ENCODE measurements at regions not wholly inside any gene's neighbourhood (a gene's known extent, or its start where the extent isn't known, plus 50 kb on each side); places are given as distances from the start of the nearest gene placed in this dataset.

GRCh38 chr2:236965021-236965840 lies 120.5 kb upstream of the COPS8 start:
- TF ChIP-seq GATA3 (IDR thresholded peaks at IDR 0.05; ENCODE audit: low read depth, low read length) (no peak), GATA2 (IDR thresholded peaks at IDR 0.05; ENCODE audit: low read depth, low read length) (no peak)

- TF ChIP-seq GATA3 (IDR thresholded peaks at IDR 0.05; ENCODE audit: low read depth, low read length) (no peak), GATA2 (IDR thresholded peaks at IDR 0.05; ENCODE audit: low read depth, low read length) (no peak)
These were observed 119.9 kb upstream of the COPS8 start for GRCh38 chr2:236965841-236966096.

- TF ChIP-seq GATA2 (IDR thresholded peaks at IDR 0.05; ENCODE audit: low read depth, low read length) (no peak), GATA3 (IDR thresholded peaks at IDR 0.05; ENCODE audit: low read depth, low read length) (no peak)
These were observed 118.2 kb upstream of the COPS8 start for GRCh38 chr2:236967499-236967783.

- TF ChIP-seq GATA2 (IDR thresholded peaks at IDR 0.05; ENCODE audit: low read depth, low read length) (no peak), GATA3 (IDR thresholded peaks at IDR 0.05; ENCODE audit: low read depth, low read length) (no peak)
These were observed 117.4 kb upstream of the COPS8 start for GRCh38 chr2:236968101-236968879.

- no peak for TF ChIP-seq GATA2 (IDR thresholded peaks at IDR 0.05; ENCODE audit: low read depth, low read length)
- no peak for TF ChIP-seq GATA3 (IDR thresholded peaks at IDR 0.05; ENCODE audit: low read depth, low read length)
These were observed 116.7 kb upstream of the COPS8 start for GRCh38 chr2:236968880-236969534.

DNA sequence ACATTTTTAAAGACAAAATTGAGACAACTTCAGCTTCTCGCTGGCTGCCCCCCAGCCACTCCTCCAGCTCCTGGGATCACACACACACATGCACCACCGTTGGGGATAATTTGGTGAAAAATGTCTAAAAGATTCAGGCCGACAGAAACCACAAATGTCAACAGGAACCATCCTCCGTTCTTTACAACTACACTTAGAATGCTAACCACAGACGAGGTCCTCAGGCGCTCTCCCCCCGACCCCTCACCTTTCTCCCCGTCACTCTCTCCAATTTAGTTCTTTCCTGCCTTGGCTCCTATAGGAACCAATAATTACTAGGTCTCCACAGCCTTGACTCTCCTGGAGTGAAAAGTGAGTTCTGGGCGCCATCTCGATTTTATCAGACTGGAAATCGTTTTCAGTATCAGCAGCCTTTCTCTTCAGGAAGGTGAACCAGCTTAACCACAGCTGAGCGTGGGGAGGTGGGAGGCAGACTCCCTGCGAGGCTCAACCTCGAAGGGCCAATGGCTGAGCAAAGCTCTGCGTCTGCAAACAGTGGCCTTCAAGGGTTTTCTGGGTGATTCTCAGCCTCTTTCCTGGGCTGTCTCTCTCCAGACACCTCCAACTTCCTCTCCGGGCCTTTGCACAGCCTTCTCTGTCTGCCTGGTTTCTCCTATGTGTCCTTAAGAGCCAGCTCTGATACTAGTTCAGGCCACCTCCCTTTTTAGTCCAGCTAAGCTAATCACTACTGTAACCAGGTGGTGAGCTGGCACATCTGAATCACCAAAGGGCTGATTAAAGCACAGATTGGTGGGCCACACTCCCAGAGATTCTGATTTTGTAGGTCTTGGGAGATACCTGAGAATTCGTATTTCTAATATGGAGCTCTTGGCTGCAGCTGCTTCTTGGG lies 115.7 kb upstream of the COPS8 start:
- no peak for TF ChIP-seq GATA3 (IDR thresholded peaks at IDR 0.05; ENCODE audit: low read depth, low read length)
- no peak for TF ChIP-seq GATA2 (IDR thresholded peaks at IDR 0.05; ENCODE audit: low read depth, low read length)

DNA sequence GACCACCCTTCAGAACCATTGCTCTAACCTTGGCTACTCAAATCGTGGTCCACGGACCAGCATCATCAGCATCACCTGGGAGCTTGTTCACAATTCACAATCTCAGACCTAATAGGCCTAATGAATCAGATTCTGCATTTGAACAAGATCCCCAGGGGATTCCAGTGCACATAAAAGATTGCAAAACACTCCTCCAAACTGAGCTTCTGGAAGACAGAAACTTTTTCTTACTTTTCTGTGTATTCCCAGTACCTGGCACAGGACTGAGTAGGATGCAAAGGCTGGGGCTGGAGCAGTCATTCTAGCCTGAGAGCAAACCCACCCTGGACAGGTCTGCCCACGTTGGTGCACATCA lies 115.1 kb upstream of the COPS8 start:
- TF ChIP-seq GATA3 (IDR thresholded peaks at IDR 0.05; ENCODE audit: low read depth, low read length) (no peak), GATA2 (IDR thresholded peaks at IDR 0.05; ENCODE audit: low read depth, low read length) (no peak)

DNA sequence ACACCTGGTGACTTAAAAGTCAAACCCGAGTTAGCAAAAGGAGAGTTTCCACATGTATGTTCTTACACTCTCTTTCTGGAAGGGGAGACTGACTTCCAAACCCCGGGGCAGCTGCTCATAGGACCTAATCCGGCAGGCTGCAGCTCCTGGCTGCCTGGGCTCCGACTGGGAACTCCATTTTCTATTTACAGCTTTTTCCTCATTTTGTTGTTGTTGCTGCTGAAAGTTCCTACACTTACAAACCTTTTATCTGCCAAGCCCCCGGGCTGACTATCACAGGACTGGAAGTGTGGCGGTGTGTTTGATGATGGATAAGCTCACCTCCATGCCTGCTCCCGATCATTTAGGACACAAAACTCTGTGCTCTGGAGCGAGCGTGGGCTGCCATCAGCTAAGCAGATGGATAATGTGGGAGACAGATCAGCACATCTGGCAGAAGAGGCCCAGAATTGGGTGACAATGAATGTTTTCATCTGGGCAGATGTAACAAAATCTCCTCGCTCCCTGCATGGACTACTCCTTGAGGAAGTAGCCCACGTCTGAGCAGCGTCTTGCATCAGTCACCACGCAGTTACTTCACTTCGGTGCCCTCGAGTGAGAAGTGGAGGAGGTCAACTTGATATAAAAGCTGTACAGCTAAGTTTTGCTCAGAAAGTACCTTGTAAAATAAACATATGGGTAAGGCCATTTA lies 114.4 kb upstream of the COPS8 start:
- TF ChIP-seq GATA2 (IDR thresholded peaks at IDR 0.05; ENCODE audit: low read depth, low read length), result no peak
- TF ChIP-seq GATA3 (IDR thresholded peaks at IDR 0.05; ENCODE audit: low read depth, low read length), result no peak

DNA sequence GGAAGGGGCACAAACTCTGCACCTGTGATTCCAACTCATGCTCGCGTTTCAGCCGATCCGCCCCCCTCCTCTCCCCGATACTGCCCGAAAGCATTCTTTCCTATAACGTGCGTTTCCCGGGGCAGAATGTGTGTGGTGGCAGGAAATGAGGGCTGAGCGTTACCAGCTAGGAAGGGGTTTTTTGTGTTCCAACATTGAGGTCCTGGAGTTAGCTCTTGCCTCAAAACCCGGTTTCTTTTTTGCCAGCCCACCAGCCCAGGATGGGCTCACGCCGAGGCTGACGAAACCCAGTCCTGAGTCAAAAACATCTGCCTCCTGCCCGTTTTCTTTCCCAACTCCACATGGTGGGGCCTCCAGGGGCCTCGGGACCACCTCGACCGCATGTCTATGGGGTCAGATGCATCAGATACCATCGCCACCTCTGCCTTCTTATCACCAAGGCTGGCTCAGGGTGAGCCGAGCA lies 113.7 kb upstream of the COPS8 start:
- TF ChIP-seq GATA3 (IDR thresholded peaks at IDR 0.05; ENCODE audit: low read depth, low read length) (no peak), GATA2 (IDR thresholded peaks at IDR 0.05; ENCODE audit: low read depth, low read length) (no peak)

- no peak for TF ChIP-seq GATA2 (IDR thresholded peaks at IDR 0.05; ENCODE audit: low read depth, low read length)
- no peak for TF ChIP-seq GATA3 (IDR thresholded peaks at IDR 0.05; ENCODE audit: low read depth, low read length)
These were observed 113.0 kb upstream of the COPS8 start for GRCh38 chr2:236972491-236973342.

DNA sequence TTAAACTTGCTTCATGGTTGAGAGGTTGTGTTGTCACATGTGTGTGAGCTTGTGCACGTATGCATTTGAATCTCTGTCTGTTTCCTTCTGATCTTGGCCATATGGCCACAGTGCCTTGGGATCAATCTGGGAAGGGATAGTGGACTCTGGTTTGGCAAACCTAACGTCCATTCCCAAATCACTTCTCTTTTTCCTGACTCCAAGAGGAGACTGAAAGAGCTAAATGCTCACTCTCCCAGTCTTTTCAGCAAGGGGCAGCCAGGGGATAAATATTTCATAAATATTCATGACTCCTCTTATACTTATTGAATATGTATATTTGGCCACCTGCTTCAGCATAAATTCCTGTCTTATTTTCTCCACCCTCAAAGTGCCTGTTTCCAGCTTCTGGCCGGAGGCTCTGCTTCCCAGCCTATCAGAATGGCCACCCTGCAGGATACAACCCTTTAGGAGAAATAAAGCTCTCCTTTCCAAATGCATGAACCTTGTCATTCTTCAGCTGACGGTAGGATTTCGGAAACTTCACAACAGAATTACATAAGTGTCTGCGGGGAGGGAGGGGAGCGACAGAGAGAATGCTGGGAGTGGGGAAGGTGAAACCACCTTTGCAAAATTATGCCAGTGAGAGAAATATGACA lies 112.2 kb upstream of the COPS8 start:
- TF ChIP-seq GATA3 (IDR thresholded peaks at IDR 0.05; ENCODE audit: low read depth, low read length) (no peak), GATA2 (IDR thresholded peaks at IDR 0.05; ENCODE audit: low read depth, low read length) (no peak)

DNA sequence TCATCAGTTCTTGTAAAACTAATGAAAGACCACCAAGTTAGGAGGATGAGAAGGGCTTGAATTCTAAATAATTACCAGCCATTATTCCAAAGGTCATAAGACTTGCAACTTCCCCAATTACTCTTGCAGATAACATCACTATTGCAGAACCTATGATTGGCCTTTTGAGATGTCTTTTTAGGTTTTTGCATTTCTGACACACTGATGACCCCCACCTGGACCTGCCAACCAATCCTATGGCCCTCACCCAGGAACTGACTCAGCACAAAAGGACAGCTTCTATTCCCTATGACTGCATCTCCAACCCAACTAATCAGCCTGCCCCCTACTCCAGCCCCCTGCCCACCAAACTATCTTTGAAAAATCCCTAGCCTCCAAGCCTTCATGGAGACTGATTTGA lies 111.5 kb upstream of the COPS8 start:
- TF ChIP-seq GATA3 (IDR thresholded peaks at IDR 0.05; ENCODE audit: low read depth, low read length), result no peak
- TF ChIP-seq GATA2 (IDR thresholded peaks at IDR 0.05; ENCODE audit: low read depth, low read length), result no peak

All from SH-SY5Y (cell line).